Transverse colon (tissue), 3 donors: ENCODE measurements at regions not wholly inside any gene's neighbourhood (a gene's known extent, or its start where the extent isn't known, plus 50 kb on each side); places are given as distances from the start of the nearest gene placed in this dataset.

Experiments
- CTCF ChIP-seq, 5 experiments: fragments of 200-600 bp in 3 of 5; fragments of 450-650 bp in 2 of 5; sonication (generic) in 3 of 5; IDR thresholded peaks; 1 replicate in 2 of 5; 2 replicates in 3 of 5; pipeline ENCODE4 v1.5.1; 2016 to 2017; ENCODE audit warnings: antibody characterized with exemption in 5 of 5, inconsistent platforms in 3 of 5, mild to moderate bottlenecking in 2 of 5, moderate library complexity in 1 of 5
- EP300 ChIP-seq: sonication (generic); formaldehyde crosslinking; IDR thresholded peaks from one replicate; pipeline ENCODE4 v1.6.1; 2017; ENCODE audit warnings: antibody characterized with exemption, low read depth
- POLR2A ChIP-seq: fragments of 450-650 bp; IDR thresholded peaks from one replicate; pipeline ENCODE4 v1.6.1; 2016; ENCODE audit warnings: antibody characterized with exemption, mild to moderate bottlenecking, moderate library complexity

- TF ChIP-seq POLR2A: no peak
- no peak for TF ChIP-seq CTCF (IDR thresholded peaks at IDR 0.05)
- no peak for TF ChIP-seq EP300
These were observed 842.8 kb downstream of the VRK1 start for GRCh38 chr14:97640031-97640430.
